ENCODE measurements at regions not wholly inside any gene's neighbourhood (a gene's known extent, or its start where the extent isn't known, plus 50 kb on each side); places are given as distances from the start of the nearest gene placed in this dataset.

- no peak for TF ChIP-seq EZH2phosphoT487 (IDR thresholded peaks at IDR 0.05; ENCODE audit: low read depth)
- TF ChIP-seq CTCF (IDR thresholded peaks at IDR 0.05; ENCODE audit: low read depth, low read length) = no peak
Observed at GRCh38 chr11:31996159-31996881, 94.6 kb upstream of the RCN1 start.
